Fibroblast of the conjunctiva (primary cell): ENCODE measurements at regions not wholly inside any gene's neighbourhood (a gene's known extent, or its start where the extent isn't known, plus 50 kb on each side); places are given as distances from the start of the nearest gene placed in this dataset.

Experiments used
- DNase-seq: peaks from one replicate; pipeline ENCODE4 v3.0.0-alpha.2; 2010; ENCODE audit warnings: low read depth

- DNase-seq: no peak
These were observed 54.4 kb upstream of the LCORL start for GRCh38 chr4:18075823-18076433.

DNA sequence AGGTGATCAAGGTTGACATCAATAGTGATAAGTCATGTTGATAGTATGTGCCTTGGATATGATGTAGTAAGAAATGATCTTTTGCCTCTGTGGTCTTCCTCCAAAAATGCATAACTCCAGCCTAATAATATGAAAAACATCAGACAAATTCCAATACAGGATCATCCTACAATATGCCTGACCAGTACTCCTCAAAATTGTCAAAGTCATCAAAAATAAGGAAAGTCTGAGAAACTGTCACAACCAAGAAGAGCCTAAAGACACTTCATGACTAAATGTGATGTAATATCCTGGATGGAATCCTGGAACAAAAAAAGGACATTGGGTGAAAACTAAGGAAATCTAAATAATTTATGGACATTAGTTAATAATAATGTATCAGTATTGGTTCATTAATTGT, 50.3 kb upstream of the LCORL start:
- DNase-seq: no peak
